Loucy (cell line): ENCODE measurements at regions not wholly inside any gene's neighbourhood (a gene's known extent, or its start where the extent isn't known, plus 50 kb on each side); places are given as distances from the start of the nearest gene placed in this dataset.

Experiments used
- H2AFZ ChIP-seq: fragments of 200-600 bp; sonication (generic); 2 replicates; pipeline ENCODE4 v1.6.0; 2016; ENCODE audit warnings: antibody characterized with exemption, mild to moderate bottlenecking, low read length, moderate library complexity
- H3F3A ChIP-seq: fragments of 200-600 bp; 2 replicates; pipeline ENCODE4 v1.6.0; 2016; ENCODE audit warnings: antibody characterized with exemption, low read depth, mild to moderate bottlenecking
- H3K27me3 ChIP-seq: fragments of 200-600 bp; sonication (generic); 2 replicates; pipeline ENCODE4 v1.6.1; 2014; ENCODE audit warnings: low read length, mild to moderate bottlenecking; ENCODE audit not compliant: insufficient read depth, poor library complexity, severe bottlenecking
- H3K36me3 ChIP-seq: fragments of 200-600 bp; sonication (generic); 2 replicates; pipeline ENCODE4 v1.6.1; 2016; ENCODE audit warnings: low read length; ENCODE audit not compliant: insufficient read depth
- H3K4me1 ChIP-seq: fragments of 200-600 bp; sonication (generic); 2 replicates; pipeline ENCODE4 v1.5.1; 2014; ENCODE audit warnings: low read length, mild to moderate bottlenecking; ENCODE audit not compliant: insufficient read depth, poor library complexity, severe bottlenecking
- H3K4me2 ChIP-seq: fragments of 200-600 bp; sonication (generic); 2 replicates; pipeline ENCODE4 v1.6.0; 2014; ENCODE audit warnings: antibody characterized with exemption, low read length, low read depth, mild to moderate bottlenecking; ENCODE audit not compliant: poor library complexity, severe bottlenecking
- H3K4me3 ChIP-seq: fragments of 200-600 bp; sonication (generic); 2 replicates; pipeline ENCODE4 v1.5.1; 2014; ENCODE audit warnings: low read length, mild to moderate bottlenecking, mixed read lengths; ENCODE audit not compliant: poor library complexity, severe bottlenecking
- H3K79me2 ChIP-seq: fragments of 200-600 bp; sonication (generic); 2 replicates; pipeline ENCODE4 v1.6.1; 2014; ENCODE audit warnings: low read length; ENCODE audit not compliant: insufficient read depth
- H3K9ac ChIP-seq: fragments of 200-600 bp; sonication (generic); 2 replicates; pipeline ENCODE4 v1.6.0; 2014; ENCODE audit warnings: mild to moderate bottlenecking, low read depth, low read length, moderate library complexity; ENCODE audit not compliant: poor library complexity, severe bottlenecking
- H3K9me2 ChIP-seq: fragments of 200-600 bp; sonication (generic); replicated peaks from 2 replicates; pipeline ENCODE4 v1.6.1; 2016; ENCODE audit warnings: low read depth, low read length, mixed read lengths
- H3K9me3 ChIP-seq: fragments of 200-600 bp; sonication (generic); 2 replicates; pipeline ENCODE4 v1.6.1; 2014; ENCODE audit warnings: mild to moderate bottlenecking, antibody characterized with exemption, low read length, low read depth; ENCODE audit not compliant: insufficient read depth
- H4K20me1 ChIP-seq: fragments of 200-600 bp; sonication (generic); 2 replicates; pipeline ENCODE4 v1.6.0; 2014; ENCODE audit warnings: antibody characterized with exemption, low read length, mild to moderate bottlenecking; ENCODE audit not compliant: insufficient read depth, poor library complexity, severe bottlenecking
- EZH2phosphoT487 ChIP-seq: fragments of 200-600 bp; IDR thresholded peaks from 2 replicates; pipeline ENCODE4 v1.6.1; 2018; ENCODE audit warnings: antibody characterized with exemption, mild to moderate bottlenecking, moderate library complexity, borderline replicate concordance
- TF ChIP-seq, protein P1 (sequence below): fragments of 200-600 bp; sonication (generic); conservative IDR thresholded peaks from 2 replicates; pipeline ENCODE4 v1.5.1; 2014; ENCODE audit warnings: mild to moderate bottlenecking, antibody characterized with exemption, low read length

DNA sequence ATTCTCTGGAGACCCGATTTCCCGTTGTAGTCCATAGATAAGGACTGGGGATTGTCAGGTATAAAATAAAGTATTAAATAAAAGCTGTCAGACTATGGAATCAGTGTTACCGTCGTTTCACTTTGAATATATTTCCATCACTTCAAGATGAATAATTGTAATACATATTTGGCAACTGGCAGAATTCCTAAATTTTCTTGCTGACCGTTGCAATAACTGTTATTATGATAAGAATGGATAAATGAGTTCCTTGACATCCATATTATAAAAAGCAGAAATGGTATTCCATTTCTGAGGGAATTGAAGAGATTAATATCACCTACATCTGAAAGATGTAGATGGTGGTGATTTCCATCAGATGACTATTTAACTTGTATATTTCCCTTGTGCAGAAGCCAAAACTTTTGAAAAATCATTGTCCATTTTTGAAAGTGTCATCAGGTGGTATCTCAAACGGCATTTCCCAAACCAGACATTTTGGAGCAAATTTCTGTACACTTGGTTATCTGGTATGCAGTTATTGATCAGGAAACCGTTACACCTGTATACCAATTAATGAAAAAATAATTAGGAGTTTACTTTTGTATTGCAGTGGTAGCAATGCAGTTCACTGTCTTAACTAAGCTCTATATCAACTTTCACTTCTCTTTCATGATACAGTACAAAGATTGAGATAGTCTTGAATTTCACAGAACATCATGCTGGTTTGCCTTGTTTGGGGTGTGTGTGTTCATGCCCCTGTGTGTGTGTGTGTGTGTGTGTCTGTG lies 878.5 kb downstream of the PCDH18 start:
- no peaks in the 10 kb centered on the region for H3K9me2 ChIP-seq
- H3F3A ChIP-seq: no peaks in the 10 kb centered on the region
- no peaks in the 10 kb centered on the region for H3K4me1 ChIP-seq
- H3K79me2 ChIP-seq: no peaks in the 10 kb centered on the region
- no peaks in the 10 kb centered on the region for H3K9me3 ChIP-seq
- H3K9ac ChIP-seq: no peak overlapping the region
- no peaks in the 10 kb centered on the region for H3K27me3 ChIP-seq
- no peaks in the 10 kb centered on the region for H3K36me3 ChIP-seq
- no peak overlapping the region for H2AFZ ChIP-seq
- no peak overlapping the region for H3K4me2 ChIP-seq
- no peaks in the 10 kb centered on the region for H4K20me1 ChIP-seq
- no peak overlapping the region for H3K4me3 ChIP-seq
- TF ChIP-seq EZH2phosphoT487: no peak
- TF ChIP-seq, protein P1, sequence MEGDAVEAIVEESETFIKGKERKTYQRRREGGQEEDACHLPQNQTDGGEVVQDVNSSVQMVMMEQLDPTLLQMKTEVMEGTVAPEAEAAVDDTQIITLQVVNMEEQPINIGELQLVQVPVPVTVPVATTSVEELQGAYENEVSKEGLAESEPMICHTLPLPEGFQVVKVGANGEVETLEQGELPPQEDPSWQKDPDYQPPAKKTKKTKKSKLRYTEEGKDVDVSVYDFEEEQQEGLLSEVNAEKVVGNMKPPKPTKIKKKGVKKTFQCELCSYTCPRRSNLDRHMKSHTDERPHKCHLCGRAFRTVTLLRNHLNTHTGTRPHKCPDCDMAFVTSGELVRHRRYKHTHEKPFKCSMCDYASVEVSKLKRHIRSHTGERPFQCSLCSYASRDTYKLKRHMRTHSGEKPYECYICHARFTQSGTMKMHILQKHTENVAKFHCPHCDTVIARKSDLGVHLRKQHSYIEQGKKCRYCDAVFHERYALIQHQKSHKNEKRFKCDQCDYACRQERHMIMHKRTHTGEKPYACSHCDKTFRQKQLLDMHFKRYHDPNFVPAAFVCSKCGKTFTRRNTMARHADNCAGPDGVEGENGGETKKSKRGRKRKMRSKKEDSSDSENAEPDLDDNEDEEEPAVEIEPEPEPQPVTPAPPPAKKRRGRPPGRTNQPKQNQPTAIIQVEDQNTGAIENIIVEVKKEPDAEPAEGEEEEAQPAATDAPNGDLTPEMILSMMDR: no peak

DNA sequence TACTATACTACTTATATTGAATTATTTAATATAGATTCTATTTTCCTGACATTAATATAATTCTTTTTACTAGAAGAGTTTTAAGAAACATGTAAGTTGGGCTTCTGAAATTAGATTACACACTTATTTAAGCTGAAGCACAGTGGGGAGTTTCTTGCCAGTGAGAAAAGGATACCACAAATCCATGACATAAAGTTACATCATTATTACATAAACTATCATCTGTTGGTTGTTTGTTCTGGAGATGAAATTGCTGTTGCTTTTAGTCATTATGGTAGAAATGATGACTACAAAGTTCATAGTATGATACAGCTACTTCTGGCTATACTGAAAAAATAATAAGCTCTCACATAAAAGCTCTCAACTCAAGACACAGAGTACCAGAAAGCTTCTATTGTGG lies 880.4 kb downstream of the PCDH18 start:
- H3F3A ChIP-seq: no peaks in the 10 kb centered on the region
- no peaks in the 10 kb centered on the region for H3K4me1 ChIP-seq
- H3K9me3 ChIP-seq: no peaks in the 10 kb centered on the region
- H2AFZ ChIP-seq: no peak overlapping the region
- H3K4me2 ChIP-seq: no peak overlapping the region
- no peak overlapping the region for H3K4me3 ChIP-seq
- H4K20me1 ChIP-seq: no peaks in the 10 kb centered on the region
- no peaks in the 10 kb centered on the region for H3K9me2 ChIP-seq
- H3K79me2 ChIP-seq: no peaks in the 10 kb centered on the region
- H3K27me3 ChIP-seq: no peaks in the 10 kb centered on the region
- no peak for TF ChIP-seq EZH2phosphoT487
- TF ChIP-seq, protein P1: no peak
- H3K36me3 ChIP-seq: no peaks in the 10 kb centered on the region
- H3K9ac ChIP-seq: no peak overlapping the region

DNA sequence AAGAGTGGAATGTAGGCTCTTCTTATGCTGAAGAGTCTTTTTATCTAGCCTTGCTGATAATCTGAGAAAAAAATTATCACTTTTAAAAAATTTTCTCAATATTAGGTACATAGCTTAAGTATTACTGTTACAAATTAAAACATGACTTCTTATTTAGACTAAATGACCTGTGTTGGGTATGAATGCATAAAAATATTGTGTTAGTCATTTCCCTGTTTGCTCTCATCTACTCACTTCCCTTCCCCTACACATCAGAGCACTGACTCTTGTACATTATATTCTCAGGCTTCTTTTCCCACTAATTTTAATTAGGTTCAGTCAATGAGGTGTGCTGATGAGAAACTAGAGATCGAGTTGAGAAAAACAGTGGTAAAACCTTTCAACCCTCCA lies 881.0 kb downstream of the PCDH18 start:
- Histone ChIP-seq H3K79me2 (no peaks in the 10 kb centered on the region), H3K9me3 (no peaks in the 10 kb centered on the region), H3K27me3 (no peaks in the 10 kb centered on the region), H3K9me2 (no peaks in the 10 kb centered on the region), H3K4me1 (no peaks in the 10 kb centered on the region), H3F3A (no peaks in the 10 kb centered on the region), H4K20me1 (no peaks in the 10 kb centered on the region), H3K36me3 (no peaks in the 10 kb centered on the region), H3K4me3 (no peak overlapping the region), H3K9ac (no peak overlapping the region), H2AFZ (no peak overlapping the region), H3K4me2 (no peak overlapping the region)
- TF ChIP-seq, protein P1: no peak
- TF ChIP-seq EZH2phosphoT487: no peak
